UCSD-AML1 (cell line): ENCODE measurements at regions not wholly inside any gene's neighbourhood (a gene's known extent, or its start where the extent isn't known, plus 50 kb on each side); places are given as distances from the start of the nearest gene placed in this dataset.

Experiments used
- DNase-seq: peaks from one replicate; lab custom pipeline; 2025; ENCODE audit not compliant: unreplicated experiment; lab: John Stamatoyannopoulos, UW

DNA sequence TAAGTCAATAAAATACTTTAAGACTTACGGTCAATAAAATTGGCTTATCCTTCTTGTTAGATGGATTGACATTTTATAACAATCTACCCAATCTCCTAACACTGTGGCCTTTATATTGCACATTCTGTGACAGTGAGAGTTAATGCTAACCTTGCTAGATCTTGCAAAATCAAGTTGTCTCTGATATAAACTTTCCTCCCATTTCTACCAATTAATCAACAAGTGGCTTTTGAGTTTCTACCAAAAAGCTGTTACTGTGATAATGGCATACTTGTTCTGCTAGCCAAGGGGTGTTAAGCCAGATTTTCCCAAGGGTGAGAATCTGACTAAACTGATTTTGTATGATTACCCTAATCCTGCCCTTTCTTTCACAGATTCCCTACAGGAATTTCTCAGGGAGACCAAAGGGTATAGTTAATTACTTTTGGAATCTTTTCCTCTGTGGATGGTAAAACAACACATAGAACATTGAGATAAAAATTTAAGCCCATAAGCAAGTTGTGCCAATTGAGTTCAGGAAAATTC is 174.1 kb upstream of the SUCLG2 start:
- DNase-seq, result no peak

DNA sequence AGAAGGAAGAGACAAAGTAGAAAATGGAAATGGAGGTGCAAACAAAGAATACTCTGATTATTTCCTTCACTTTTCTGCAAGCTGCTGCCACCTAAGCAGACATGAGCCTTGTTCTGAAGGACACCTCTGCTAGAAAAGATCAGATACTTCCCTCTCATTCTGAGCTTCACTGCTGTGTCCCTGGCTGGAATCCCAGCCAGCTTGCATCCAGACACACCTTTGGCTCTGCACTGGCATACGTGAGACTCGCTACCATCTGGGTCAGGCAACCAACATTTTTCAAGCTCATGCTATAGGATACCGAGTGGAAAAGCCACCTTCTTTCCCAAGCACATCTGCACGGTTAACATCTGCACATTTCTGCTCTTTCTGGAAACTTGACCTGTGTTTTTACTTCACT is 166.7 kb upstream of the SUCLG2 start:
- no peak for DNase-seq

DNA sequence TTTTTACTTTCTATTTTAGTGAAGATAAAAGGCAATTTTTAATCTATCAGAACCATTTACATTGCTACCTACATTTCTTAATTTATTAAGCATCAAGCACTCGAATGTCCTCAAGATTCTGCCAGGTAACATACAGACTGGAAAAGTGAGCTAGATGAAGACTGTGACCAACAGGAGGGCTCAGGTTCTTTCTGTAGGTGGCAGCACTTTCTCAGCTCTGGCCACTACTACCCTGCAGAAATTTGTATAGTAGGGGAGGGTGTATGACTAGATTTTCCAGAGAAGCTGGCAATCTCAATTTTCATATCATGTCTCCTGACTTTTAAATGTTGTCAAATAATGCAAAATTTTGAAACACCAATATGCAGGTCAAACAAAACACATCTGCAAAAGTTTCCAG is 165.0 kb upstream of the SUCLG2 start:
- DNase-seq, result no peak

DNA sequence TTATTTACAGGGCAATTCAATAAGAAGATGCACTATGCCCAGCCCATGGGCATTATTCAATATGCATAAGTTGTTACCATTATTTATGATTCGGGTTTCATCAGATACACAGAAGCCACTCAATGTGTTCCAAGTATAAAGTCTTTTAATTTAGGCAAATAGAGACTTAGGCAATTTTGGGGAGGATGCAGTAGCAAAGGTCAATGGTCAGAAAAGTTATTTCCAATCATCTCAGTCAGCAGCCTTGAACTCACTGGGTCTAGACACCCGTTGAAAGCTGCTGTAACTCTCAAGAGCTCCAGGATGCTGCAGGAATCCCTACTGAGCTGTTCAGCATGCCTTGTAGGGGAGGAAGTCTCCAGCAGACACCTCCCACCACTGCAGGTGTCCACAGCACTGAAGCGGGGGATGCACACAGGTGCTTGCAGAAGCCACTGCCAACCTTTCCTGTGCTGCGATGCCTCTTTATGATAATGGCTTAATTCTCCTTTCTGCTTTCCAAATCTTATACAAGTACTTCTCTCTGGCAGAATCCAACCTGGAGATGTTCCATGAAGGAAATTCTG is 155.0 kb upstream of the SUCLG2 start:
- no peak for DNase-seq

DNA sequence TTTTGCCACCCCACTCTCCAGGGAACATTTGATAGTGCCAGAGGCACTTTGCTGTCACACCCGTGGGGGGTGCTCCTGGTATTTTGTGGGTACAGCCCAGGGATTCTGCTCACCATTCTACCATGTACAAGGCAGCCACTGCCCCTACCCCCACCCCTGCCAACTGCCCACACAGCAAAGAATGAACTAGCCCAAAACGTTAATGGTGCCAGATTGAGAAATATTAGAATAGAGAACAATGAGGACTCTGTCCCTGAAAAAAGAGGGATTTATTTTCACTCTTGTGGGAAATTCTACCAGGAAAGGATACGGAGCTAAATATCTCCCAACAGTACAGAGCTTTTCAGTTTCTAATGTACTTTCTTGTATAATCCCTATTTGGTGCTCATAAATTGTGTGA is 154.5 kb upstream of the SUCLG2 start:
- DNase-seq, result no peak

DNA sequence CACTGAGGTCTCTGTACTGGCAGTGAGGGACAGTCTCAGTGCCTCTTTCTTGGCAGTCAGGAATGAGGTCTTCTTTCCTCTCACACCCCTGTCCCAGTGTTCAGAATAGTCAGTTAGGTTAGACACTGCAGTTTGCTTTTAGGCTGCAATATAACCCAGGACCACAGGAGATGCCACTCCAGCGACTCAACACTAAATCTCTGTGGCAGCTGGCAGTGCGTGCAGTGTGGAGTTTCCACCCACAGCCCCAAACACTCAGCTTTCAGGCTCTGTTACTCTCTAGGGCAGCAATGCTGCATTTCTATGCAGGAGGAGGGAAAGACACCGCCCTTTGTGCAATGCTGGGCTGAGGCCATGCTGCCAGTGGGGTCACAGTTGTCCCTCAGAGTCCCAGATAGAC is 150.2 kb upstream of the SUCLG2 start:
- no peak for DNase-seq

DNA sequence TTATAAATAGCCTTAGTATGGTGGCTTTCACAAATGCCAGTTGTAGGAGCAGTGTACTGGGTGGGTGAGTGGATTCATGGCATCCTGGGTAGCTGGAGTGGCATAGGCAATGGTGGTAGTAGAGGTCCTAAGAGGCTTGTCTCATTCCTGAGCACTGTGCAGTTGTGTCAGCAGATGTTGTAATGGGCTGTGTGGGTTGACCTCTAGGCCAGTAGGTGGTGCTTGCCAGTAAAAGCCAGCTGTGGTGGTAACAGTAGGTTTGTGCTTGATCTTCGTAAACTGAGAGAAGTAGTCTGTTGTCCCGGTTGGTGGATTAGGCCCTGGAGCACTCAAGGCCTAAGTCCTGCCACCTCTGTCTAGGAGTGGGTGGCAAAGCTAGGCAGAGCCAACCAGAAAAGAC is 149.7 kb upstream of the SUCLG2 start:
- no peak for DNase-seq

DNA sequence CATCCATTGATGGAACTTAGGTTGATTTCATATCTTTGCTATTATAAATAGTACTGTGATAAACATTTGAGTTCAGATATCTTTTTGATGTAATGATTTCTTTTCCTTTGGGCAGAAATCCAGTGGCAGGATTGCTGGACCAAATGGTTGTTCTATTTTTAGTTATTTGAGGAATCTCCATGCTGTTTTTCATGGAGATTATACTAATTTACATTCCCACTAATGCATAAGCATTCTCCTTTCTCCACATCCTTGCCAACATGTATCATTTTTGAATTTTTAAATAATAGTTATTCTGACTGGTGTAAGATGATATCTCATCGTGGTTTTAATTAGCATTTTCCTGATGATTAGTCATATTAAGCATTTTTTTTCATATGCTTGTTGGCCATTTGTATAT is 144.0 kb upstream of the SUCLG2 start:
- DNase-seq, result no peak

DNA sequence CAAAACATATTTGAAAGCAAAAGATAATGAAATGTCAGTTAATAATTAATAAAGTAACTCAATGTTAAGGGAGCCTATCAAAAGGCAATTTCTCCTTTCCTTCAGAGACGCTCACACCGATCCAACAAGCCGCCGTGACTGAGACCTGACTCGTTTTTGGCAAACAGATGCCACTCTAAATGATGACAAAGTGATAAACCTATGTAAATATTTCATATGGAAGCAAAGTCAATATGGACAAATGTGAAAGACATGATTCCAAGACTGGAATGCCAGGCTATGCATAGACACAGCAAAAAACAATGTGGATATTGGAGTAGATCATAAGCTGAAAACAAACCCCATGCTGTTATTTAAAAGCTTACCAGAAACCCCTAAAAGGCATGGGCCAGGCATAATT is 137.2 kb upstream of the SUCLG2 start:
- DNase-seq, result no peak

DNA sequence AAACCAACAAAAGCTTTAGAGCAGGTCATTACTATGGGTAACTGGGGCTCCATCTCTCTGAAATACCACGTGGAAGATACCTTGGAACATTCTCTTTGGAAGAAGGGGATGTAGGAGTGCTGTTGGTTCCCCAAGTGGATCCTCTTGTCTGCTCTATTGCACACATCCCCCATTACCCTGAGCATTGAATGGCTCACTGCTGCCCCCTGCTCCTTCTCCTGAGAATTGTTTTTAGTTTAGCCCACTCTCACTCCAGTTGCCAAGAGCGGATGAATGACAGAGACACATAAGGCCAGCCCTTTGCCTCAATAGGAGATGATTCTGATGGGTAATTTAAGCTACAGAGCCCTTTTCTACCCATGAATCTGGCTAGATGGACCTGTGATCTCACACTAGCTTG is 135.6 kb upstream of the SUCLG2 start:
- DNase-seq, result peak; percentile 37

DNA sequence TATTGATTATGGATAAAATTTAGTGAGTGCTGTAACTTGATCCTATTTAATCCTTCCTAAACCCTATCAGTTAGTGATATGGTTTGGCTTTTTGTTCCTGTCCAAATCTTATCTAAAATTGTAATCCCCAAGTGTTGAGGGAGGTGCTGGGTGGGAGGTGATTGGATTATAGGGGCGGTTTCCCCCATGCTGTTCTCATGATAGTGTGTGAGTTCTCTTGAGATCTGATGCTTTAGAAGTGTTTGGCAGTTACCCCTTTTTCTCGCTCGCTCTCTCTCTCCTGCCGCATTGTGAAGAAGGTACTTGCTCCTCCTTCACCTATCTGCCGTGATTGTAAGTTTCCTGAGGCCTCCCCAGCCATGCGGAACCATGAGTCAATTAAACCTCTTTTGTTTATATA is 134.0 kb upstream of the SUCLG2 start:
- no peak for DNase-seq

DNA sequence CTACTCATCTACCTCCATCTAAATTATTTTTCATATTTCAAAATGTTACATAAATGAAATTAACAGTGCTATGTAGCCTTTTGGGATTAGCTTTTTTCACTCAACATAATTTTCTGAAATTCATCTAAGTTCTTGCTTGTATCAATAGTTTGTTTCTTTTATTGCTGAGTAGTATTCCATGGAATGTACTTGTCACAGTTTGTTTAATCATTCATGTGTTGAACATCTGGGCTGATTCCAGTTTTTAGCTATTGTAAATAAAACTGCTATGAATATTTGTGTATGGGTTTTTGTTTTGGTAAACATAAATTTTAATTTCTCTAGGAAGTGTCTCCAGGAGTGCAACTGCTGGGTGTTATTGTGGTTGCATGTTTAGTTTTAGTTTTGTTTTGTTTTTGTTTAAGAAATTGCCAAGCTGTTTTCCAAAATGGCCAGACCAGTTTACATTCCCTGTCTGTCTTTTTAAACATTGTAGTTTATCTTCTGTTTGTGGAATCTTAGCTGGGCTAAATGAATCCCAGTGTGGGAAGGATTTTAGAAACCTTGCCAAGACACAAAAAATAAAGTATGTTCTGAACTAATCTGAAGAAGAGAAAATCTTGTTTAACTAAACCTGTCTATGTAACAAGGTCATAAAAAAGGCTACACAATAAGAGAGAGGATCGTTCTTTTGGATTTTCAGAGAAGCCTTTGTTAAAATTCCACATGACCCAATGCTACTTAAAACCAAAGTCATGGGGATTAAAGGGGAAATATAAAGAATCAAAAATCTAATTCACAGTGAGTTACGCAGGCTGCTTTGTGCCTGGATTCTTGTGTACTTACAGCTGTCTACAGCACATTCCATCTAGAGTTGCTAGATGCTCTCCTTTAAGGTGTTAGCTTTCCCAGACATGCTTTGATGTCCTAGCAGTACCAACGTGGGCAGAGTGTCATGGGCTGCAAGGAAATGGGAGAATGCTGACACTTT is 129.2 kb upstream of the SUCLG2 start:
- DNase-seq, result no peak

DNA sequence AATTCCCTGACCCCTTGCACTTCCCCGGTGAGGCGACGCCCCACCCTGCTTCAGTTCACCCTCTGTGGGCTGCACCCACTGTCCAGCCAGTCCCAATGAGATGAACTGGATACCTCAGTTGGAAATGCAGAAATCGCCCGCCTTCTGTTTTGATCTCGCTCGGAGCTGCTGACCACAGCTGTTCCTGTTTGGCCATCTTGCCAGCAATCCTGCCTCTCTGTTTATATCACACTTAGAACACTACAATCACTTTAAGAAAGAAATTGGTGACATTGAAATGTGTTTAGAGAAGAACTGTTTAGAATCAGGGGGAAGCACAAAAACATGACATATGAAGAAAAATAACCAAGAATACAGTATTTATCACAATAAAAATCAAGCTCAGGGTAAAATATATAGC is 127.5 kb upstream of the SUCLG2 start:
- no peak for DNase-seq

DNA sequence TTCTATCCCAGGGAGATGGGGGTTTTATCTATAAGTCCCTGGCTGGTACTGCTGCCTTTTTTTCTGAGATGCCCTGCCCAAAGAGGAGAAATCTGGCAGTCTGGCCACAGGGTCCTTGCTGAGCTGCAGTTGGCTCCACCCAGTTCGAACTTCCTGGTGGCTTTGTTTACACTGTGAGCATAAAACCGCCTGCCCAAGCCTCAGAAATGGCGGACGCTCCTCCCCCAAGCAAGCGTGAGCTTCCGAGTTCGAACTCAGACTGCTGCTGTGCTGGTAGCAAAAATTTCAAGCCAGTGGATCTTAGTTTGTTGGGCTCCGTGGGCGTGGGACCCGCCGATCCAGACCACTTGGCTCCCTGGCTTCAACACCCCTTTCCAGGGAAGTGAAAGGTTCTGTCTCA is 126.8 kb upstream of the SUCLG2 start:
- DNase-seq, result no peak

DNA sequence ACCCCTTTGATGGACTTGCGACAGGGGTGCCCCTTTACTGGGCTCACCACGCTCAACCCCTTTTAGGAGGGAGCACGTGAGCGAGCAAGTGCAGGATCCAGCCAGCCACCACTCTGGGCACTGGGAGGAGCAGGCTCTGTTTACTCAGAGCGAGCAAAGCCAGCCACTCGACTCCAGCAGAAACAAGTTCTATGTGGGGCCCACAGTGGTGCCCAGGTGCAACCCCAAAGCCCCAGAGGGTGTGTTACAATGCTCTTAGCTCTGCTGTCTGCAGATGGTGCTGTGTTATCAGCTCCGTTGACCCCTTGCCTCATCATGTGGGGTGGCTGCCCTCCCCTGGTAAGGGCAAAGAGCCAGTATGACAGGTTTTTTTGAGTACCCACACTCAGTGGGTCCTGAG is 120.3 kb upstream of the SUCLG2 start:
- DNase-seq, result no peak

DNA sequence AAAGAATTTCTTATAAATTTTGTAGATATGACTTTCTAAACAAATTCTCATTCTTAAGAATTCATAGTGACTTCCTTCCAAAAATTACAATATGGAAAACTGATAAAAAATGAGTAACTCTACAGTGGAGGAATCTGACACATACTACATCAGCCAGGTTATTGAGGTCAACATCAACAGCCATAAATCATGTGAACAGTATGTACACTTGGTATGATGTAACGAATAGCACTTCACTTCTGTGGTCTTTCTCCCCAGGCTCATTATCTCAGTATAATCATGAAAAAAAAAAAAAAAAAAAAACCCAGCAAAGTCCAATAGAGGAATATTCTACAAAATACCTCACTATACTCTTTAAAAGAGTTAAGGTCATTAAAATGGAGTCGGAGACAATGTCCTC is 111.2 kb upstream of the SUCLG2 start:
- DNase-seq, result no peak

DNA sequence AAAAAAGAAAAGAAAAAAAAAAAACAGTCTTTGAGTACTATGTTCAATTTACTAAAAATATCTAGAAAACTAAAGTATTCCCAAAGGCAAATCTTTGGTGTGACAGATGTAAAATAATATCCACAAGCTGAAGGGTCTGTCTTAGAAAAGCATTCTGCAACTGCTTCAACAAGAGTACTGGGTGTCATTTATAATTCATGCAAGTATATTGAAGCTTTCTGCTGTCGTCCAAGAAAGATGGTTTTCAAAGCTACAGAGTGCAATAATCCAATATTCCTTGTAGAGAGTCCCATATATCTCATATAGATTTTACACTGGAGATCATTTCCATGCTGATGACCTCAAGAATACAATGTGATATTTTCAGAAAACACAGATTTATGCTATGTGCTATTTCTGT is 90.9 kb upstream of the SUCLG2 start:
- DNase-seq, result no peak

DNA sequence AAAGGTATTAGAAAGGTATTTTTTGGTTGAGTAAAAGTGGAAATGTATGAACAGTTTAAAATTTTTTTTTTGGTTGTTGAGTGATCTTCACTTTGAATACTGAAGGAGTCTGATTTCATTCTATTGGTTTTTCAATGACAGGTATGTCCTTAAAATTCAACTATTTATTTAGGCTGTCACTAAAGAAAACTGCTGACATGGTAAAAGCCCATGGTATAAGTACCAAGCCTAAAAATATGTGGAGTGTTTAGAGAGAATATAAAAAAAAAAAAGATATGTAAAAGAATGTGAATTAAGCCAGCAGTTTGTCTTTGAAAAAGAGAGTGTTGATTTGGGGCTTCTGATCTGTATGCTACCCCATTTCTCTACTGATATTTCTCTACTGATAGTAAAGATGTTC is 90.3 kb upstream of the SUCLG2 start:
- no peak for DNase-seq

DNA sequence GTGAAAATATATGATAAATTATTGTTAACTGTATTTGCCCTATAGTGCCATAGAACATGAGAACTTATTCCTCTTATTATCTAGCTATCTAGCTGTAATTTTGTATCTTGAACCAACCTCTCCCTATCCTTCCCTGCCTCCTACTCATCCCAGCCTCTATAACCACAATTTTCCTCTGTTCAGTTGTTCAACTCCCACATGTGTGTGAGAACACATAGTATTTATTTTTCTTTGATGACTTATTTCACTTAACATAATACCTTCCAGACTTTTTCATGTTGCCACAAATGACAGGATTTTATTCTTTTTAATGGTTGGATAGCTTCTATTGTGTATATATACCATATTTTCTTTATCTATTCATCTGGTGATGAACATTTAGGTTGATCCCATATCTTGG is 85.4 kb upstream of the SUCLG2 start:
- DNase-seq, result no peak

DNA sequence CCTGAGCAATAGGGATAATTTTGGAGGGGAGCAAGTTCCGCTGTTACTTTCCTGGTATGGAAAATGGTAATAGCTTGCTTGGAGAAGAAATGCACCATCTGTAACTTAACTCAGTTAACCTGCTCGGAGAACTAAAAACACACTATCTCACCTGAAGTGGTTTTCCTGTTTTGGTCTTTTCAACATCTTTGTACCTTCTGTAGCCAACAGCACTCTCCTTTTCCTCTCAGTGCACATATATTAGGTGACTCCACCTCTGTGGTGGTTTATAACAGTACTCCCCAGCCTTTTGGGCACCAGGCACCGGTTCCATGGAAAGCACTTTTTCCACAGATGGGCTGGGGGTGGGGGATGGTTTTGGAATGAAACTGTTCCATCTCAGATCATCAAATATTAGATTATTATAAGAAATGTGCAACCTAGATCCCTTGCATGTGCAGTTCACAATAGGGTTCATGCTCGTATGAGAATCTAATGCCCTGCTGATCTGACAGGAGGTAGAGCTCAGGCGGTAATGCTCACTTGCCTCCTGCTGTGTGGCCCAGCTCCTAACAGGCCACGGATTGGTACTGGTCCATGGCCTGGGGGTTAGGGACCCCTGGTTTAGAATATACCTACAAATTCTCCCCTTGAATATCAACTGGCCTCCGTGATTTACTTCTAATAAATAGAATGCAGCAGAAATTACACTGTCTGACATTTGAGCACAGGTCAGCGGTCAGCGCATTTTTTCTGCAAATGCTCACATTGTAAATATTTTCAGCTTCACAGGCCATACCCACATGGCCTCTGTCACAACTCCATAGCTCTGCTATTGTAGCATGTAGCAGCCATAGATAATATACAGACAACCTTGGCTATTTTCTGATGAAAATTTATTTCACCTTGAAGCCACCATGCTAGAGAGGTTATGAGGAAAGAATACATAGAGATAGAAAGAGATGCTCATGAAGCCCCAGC is 83.8 kb upstream of the SUCLG2 start:
- DNase-seq, result no peak

DNA sequence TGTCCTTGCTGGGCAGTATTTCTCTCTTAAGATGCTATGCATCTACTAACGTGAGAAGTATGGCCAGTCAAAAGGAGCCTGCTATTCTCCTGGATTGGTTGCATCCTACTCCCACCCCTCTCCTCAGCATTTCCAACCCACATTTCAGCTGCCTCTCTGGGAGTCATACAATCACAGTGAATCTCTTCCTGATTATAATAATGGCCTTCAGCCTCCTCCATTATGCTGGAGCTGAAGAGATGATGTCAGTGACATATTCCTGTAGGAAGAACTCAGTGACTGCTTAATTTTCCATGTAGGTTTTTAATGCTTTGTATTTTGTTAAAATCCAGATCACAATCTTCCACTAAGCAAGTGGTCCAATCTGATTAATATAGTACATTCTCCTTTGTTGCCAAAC is 82.7 kb upstream of the SUCLG2 start:
- no peak for DNase-seq
